ENCODE measurements at regions not wholly inside any gene's neighbourhood (a gene's known extent, or its start where the extent isn't known, plus 50 kb on each side); places are given as distances from the start of the nearest gene placed in this dataset.

DNA sequence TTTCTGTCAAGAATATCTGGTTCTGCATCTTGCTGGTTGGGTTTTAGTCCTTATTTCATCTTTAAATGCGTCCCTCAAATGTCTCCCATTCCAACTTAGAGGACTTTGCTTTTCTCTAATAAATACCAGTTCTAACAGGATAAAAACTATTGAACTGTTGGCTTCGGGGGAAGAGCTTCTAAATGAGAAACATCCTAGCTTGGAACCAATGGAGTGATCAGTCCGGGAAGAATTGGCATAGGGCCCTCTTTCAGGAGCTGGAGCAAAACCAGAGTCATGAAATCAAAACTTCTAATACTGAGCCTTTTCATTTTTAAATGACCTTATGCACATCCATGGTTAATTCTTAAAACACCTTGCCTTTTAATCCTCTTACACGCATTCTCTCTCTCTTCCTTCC is 401.6 kb upstream of the SMIM21 start:
- peaks cover 0 to 3% of the 10 kb centered on the region in 2 donors for H3K9me3 ChIP-seq (ENCODE audit: control insufficient read depth in 2 of 2, insufficient read depth in 1 of 2, low read depth in 1 of 2, low read length in 1 of 2)
- no peaks in the 10 kb centered on the region for H3K4me1 ChIP-seq (ENCODE audit: control insufficient read depth in 2 of 2, insufficient read depth in 2 of 2, low read length in 1 of 2)
- no peaks in the 10 kb centered on the region for H3K27me3 ChIP-seq (ENCODE audit: control insufficient read depth in 1 of 2, insufficient read depth in 2 of 2, low read length in 2 of 2)
- no peaks in the 10 kb centered on the region for H3K36me3 ChIP-seq (ENCODE audit: control insufficient read depth in 2 of 2, insufficient read depth in 2 of 2, low read length in 1 of 2)
- no peak overlapping the region for H3K4me3 ChIP-seq (ENCODE audit: low read depth in 1 of 2, low read length in 2 of 2)
- WGBS, 2 donors = 69 to 74% methylated on average over 4 of the region's 4 CpGs
- no peak overlapping the region for H3K27ac ChIP-seq (ENCODE audit: low read depth in 2 of 2, low read length in 1 of 2)

DNA sequence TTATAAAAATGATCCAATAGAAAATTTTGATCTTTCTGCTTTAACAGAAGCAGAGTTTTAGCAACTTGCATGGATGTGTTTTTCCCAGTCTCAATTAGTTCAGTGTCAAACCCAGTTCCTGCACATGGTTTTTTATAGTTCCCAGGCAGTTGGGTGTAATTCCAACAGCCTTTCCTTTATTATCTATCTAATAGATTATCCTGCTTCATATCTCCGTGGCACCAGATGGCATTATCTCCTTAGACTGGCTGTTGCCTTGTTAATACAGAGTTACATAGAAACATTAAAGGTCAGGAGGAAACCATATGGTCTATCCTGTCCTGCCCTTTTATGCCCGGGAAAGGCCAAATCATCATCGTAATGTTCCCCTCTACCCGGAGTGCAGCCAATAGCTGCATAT is 400.9 kb upstream of the SMIM21 start:
- Histone ChIP-seq H3K4me1 (ENCODE audit: control insufficient read depth in 2 of 2, insufficient read depth in 2 of 2, low read length in 1 of 2) (no peaks in the 10 kb centered on the region), H3K4me3 (ENCODE audit: low read depth in 1 of 2, low read length in 2 of 2) (no peak overlapping the region), H3K36me3 (ENCODE audit: control insufficient read depth in 2 of 2, insufficient read depth in 2 of 2, low read length in 1 of 2) (no peaks in the 10 kb centered on the region), H3K27me3 (ENCODE audit: control insufficient read depth in 1 of 2, insufficient read depth in 2 of 2, low read length in 2 of 2) (no peaks in the 10 kb centered on the region), H3K27ac (ENCODE audit: low read depth in 2 of 2, low read length in 1 of 2) (no peak overlapping the region), H3K9me3 (ENCODE audit: control insufficient read depth in 2 of 2, insufficient read depth in 1 of 2, low read depth in 1 of 2, low read length in 1 of 2) (peaks cover 0 to 3% of the 10 kb centered on the region in 2 donors)
- 64 to 75% methylated on average over 4 of the region's 4 CpGs for WGBS, 2 donors

DNA sequence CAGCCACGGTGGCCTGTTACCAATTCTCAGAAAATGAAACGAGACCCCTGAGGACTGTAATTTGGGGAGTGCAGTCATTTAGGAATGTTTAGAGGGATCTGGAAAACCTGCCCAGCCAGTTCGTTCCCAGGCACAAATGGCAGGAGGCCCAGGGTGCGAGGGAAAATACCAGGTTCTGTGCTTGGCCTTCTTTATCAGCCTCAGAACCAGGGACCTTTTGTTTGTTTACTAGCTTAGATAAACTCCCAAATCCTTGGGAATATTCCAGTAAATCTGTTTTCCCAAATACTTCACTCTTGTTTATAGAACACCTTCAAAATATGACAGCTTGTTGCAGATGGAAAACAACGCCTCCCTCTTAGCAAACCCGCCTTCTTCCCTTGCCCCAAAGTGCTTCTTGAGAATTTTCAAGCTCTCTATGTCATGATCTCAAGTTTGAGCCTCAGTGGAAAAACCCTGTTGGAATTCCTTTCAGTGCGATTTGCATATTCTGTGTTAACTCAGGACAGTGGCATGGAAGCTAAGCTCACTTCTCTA is 400.3 kb upstream of the SMIM21 start:
- 55 to 57% methylated on average over 7 of the region's 7 CpGs for WGBS, 2 donors
- no peak overlapping the region for H3K27ac ChIP-seq (ENCODE audit: low read depth in 2 of 2, low read length in 1 of 2)

DNA sequence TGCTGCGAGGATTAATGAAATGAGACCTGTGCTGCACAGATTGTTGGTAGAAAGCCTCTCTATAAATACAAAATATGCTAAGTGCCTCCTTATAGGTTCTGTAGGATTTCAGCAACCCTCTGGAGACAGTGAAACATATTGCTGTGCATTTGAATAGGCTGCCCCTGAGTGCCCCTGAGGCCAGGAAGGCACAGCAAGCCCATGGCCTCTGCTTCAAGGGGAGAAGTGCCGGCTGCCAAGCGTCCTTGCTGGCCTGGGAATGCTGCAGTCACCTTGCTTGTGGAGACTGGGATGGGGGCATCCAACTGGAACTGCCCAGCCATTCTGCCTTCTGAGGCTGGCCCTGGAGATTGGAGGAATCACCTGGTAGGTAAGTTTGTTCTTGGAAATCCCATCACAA is 397.2 kb upstream of the SMIM21 start:
- no peaks in the 10 kb centered on the region for H3K27me3 ChIP-seq (ENCODE audit: control insufficient read depth in 1 of 2, insufficient read depth in 2 of 2, low read length in 2 of 2)
- WGBS, 2 donors = 86 to 88% methylated on average over 3 of the region's 3 CpGs
- H3K36me3 ChIP-seq (ENCODE audit: control insufficient read depth in 2 of 2, insufficient read depth in 2 of 2, low read length in 1 of 2) = no peaks in the 10 kb centered on the region
- H3K4me1 ChIP-seq (ENCODE audit: control insufficient read depth in 2 of 2, insufficient read depth in 2 of 2, low read length in 1 of 2) = no peaks in the 10 kb centered on the region
- no peak overlapping the region for H3K27ac ChIP-seq (ENCODE audit: low read depth in 2 of 2, low read length in 1 of 2)
- H3K9me3 ChIP-seq (ENCODE audit: control insufficient read depth in 2 of 2, insufficient read depth in 1 of 2, low read depth in 1 of 2, low read length in 1 of 2) = no peaks in the 10 kb centered on the region
- H3K4me3 ChIP-seq (ENCODE audit: low read depth in 1 of 2, low read length in 2 of 2) = no peak overlapping the region

More for the DNA sequence above, 400.3 kb upstream of the SMIM21 start:
- Histone ChIP-seq H3K4me1 (ENCODE audit: control insufficient read depth in 2 of 2, insufficient read depth in 2 of 2, low read length in 1 of 2) (no peaks in the 10 kb centered on the region), H3K9me3 (ENCODE audit: control insufficient read depth in 2 of 2, insufficient read depth in 1 of 2, low read depth in 1 of 2, low read length in 1 of 2) (no peaks in the 10 kb centered on the region), H3K27me3 (ENCODE audit: control insufficient read depth in 1 of 2, insufficient read depth in 2 of 2, low read length in 2 of 2) (no peaks in the 10 kb centered on the region), H3K36me3 (ENCODE audit: control insufficient read depth in 2 of 2, insufficient read depth in 2 of 2, low read length in 1 of 2) (no peaks in the 10 kb centered on the region), H3K4me3 (ENCODE audit: low read depth in 1 of 2, low read length in 2 of 2) (no peak overlapping the region)

DNA sequence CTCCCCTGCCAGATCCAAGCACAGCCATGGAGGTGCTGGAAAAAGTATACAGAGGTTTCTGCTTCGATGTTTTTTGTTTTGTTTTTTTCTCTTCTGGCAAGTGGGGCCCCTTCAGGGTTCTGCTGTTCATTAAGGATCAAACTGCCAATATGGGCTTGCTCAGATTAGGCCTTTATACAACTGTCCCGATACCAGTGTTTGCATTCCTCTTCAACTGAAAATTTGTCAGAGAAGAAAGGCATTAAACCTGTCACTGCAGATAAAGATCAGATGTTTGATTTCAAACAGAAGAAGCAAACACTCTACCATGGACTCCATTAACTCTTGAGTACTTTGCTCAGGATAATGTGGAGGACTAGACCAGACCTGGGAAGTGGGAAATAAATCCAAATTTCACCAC is 396.0 kb upstream of the SMIM21 start:
- no peak overlapping the region for H3K4me3 ChIP-seq (ENCODE audit: low read depth in 1 of 2, low read length in 2 of 2)

DNA sequence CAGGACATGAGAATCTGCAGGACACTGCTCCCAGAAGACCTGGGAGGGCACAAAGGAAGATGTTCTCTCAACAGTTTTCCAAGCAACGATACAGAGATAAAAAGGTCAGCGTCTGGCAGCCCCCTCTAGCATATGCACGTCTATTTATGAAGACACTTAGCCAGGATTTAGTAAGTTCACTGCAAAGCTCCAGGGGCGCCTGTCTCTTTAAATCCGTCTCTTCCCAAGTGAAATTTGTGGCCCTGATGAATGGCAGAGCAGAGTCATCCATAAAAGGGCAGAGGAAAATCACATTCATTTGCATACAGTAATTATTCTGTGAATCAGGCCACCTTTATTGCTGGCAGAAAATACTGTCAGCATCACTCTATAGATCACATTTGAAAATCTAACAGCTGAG is 390.9 kb upstream of the SMIM21 start:
- WGBS, 2 donors = 72 to 80% methylated on average over 5 of the region's 5 CpGs
- no peak overlapping the region for H3K27ac ChIP-seq (ENCODE audit: low read depth in 2 of 2, low read length in 1 of 2)
- no peaks in the 10 kb centered on the region for H3K36me3 ChIP-seq (ENCODE audit: control insufficient read depth in 2 of 2, insufficient read depth in 2 of 2, low read length in 1 of 2)
- H3K4me1 ChIP-seq (ENCODE audit: control insufficient read depth in 2 of 2, insufficient read depth in 2 of 2, low read length in 1 of 2) = no peaks in the 10 kb centered on the region
- no peak overlapping the region for H3K4me3 ChIP-seq (ENCODE audit: low read depth in 1 of 2, low read length in 2 of 2)
- H3K27me3 ChIP-seq (ENCODE audit: control insufficient read depth in 1 of 2, insufficient read depth in 2 of 2, low read length in 2 of 2) = no peaks in the 10 kb centered on the region
- H3K9me3 ChIP-seq (ENCODE audit: control insufficient read depth in 2 of 2, insufficient read depth in 1 of 2, low read depth in 1 of 2, low read length in 1 of 2) = no peaks in the 10 kb centered on the region

More for the DNA sequence above, 396.0 kb upstream of the SMIM21 start:
- no peaks in the 10 kb centered on the region for H3K4me1 ChIP-seq (ENCODE audit: control insufficient read depth in 2 of 2, insufficient read depth in 2 of 2, low read length in 1 of 2)
- no peaks in the 10 kb centered on the region for H3K9me3 ChIP-seq (ENCODE audit: control insufficient read depth in 2 of 2, insufficient read depth in 1 of 2, low read depth in 1 of 2, low read length in 1 of 2)
- WGBS, 2 donors = 21 to 39% methylated on average over 2 of the region's 2 CpGs
- no peak overlapping the region for H3K27ac ChIP-seq (ENCODE audit: low read depth in 2 of 2, low read length in 1 of 2)
- no peaks in the 10 kb centered on the region for H3K36me3 ChIP-seq (ENCODE audit: control insufficient read depth in 2 of 2, insufficient read depth in 2 of 2, low read length in 1 of 2)
- no peaks in the 10 kb centered on the region for H3K27me3 ChIP-seq (ENCODE audit: control insufficient read depth in 1 of 2, insufficient read depth in 2 of 2, low read length in 2 of 2)

DNA sequence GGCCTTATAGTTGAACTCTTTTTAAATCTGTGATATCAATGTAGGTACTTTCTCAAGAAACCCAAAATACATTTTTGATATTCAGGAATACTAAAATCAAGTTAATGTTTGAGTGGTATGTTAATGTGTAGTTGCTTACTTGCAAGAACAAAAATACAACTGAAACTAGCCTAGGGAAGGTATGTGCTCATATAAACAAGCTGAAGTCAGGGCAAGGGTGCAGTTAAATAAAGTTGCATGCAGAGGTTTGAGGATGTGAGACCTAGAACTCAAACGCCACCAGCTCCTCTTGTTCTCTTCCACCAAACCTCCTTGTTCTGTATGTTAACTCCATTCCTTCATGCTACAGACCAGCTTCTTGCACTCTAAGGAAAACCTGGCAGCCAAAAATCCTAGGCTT is 388.3 kb upstream of the SMIM21 start:
- Histone ChIP-seq H3K27ac (ENCODE audit: low read depth in 2 of 2, low read length in 1 of 2) (no peak overlapping the region), H3K36me3 (ENCODE audit: control insufficient read depth in 2 of 2, insufficient read depth in 2 of 2, low read length in 1 of 2) (no peaks in the 10 kb centered on the region), H3K9me3 (ENCODE audit: control insufficient read depth in 2 of 2, insufficient read depth in 1 of 2, low read depth in 1 of 2, low read length in 1 of 2) (no peaks in the 10 kb centered on the region), H3K4me3 (ENCODE audit: low read depth in 1 of 2, low read length in 2 of 2) (no peak overlapping the region), H3K27me3 (ENCODE audit: control insufficient read depth in 1 of 2, insufficient read depth in 2 of 2, low read length in 2 of 2) (no peaks in the 10 kb centered on the region), H3K4me1 (ENCODE audit: control insufficient read depth in 2 of 2, insufficient read depth in 2 of 2, low read length in 1 of 2) (no peaks in the 10 kb centered on the region)
- WGBS, 2 donors = 85% methylated on average over 1 of the region's 1 CpG

DNA sequence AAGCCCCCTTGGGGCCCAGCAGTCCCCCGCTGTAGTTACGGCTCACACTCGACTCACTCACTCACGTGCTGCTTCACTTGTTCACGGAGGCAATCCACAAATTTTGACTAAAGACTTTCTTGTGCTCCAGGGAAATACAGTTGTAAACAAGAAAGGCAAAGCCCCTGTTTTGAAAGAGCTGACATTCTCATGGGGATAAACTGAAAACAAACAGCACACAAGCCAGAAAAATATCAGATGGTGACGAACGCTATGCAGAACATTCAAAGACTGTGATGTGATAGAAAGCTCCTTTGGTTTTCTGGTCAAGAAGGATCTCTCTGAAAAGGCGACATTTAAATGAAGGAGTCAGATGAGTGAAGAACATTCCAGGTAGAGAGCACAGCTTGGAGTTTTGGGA is 385.3 kb upstream of the SMIM21 start:
- WGBS, 2 donors = 78 to 85% methylated on average over 8 of the region's 8 CpGs
- H3K36me3 ChIP-seq (ENCODE audit: control insufficient read depth in 2 of 2, insufficient read depth in 2 of 2, low read length in 1 of 2) = no peaks in the 10 kb centered on the region
- H3K4me3 ChIP-seq (ENCODE audit: low read depth in 1 of 2, low read length in 2 of 2) = no peak overlapping the region
- no peaks in the 10 kb centered on the region for H3K9me3 ChIP-seq (ENCODE audit: control insufficient read depth in 2 of 2, insufficient read depth in 1 of 2, low read depth in 1 of 2, low read length in 1 of 2)
- H3K27ac ChIP-seq (ENCODE audit: low read depth in 2 of 2, low read length in 1 of 2) = no peak overlapping the region
- no peaks in the 10 kb centered on the region for H3K27me3 ChIP-seq (ENCODE audit: control insufficient read depth in 1 of 2, insufficient read depth in 2 of 2, low read length in 2 of 2)
- no peaks in the 10 kb centered on the region for H3K4me1 ChIP-seq (ENCODE audit: control insufficient read depth in 2 of 2, insufficient read depth in 2 of 2, low read length in 1 of 2)

DNA sequence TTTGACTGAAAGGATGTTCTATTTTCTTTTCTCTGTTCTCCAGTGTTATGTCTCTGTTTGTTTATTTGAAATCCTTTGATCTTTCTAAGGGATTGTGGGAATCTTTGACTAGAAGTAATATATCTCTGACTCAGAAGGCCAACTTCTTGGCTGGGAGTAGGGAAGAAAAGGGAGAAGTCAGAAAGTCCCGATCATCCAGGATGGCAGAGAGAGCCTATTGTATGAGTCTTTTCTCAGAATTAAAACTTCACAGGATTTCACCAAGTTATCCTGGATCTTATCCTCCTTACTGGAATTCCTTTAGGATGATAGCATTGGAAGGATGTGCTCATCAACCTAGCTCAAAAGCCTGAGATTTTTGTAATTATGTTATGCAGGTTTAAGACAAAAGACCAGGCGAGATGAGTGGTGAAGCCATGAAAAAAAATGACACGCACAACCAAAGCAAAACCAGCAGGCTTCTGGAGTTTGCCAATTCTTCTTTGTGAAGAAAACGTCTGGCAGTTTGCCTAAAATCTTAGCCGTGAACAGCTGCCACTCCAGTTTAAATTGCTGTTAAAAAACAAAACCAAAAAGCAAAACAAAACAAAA is 383.6 kb upstream of the SMIM21 start:
- Histone ChIP-seq H3K36me3 (ENCODE audit: control insufficient read depth in 2 of 2, insufficient read depth in 2 of 2, low read length in 1 of 2) (no peaks in the 10 kb centered on the region), H3K9me3 (ENCODE audit: control insufficient read depth in 2 of 2, insufficient read depth in 1 of 2, low read depth in 1 of 2, low read length in 1 of 2) (no peaks in the 10 kb centered on the region), H3K27ac (ENCODE audit: low read depth in 2 of 2, low read length in 1 of 2) (no peak overlapping the region), H3K4me3 (ENCODE audit: low read depth in 1 of 2, low read length in 2 of 2) (no peak overlapping the region), H3K27me3 (ENCODE audit: control insufficient read depth in 1 of 2, insufficient read depth in 2 of 2, low read length in 2 of 2) (no peaks in the 10 kb centered on the region), H3K4me1 (ENCODE audit: control insufficient read depth in 2 of 2, insufficient read depth in 2 of 2, low read length in 1 of 2) (no peaks in the 10 kb centered on the region)
- 24 to 33% methylated on average over 5 of the region's 5 CpGs for WGBS, 2 donors

DNA sequence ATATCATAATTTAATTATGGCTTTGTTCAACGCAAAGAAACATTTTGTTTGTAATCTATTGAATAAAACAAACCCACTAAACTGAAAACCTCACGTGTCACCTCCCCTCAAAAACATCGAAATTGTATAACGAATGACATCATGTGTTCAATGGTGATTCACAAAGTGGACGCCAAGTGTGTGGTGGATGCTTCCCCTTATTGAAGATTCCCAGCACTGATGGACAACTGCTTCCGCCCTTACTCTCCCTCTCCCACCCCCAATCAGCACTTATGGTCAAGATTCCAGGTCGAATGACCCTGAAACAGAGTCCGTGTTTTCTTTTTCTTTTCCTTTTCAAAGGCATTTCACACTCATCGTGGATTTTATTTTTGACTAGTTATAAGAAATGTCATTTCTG is 383.0 kb upstream of the SMIM21 start:
- no peaks in the 10 kb centered on the region for H3K4me1 ChIP-seq (ENCODE audit: control insufficient read depth in 2 of 2, insufficient read depth in 2 of 2, low read length in 1 of 2)
- no peaks in the 10 kb centered on the region for H3K9me3 ChIP-seq (ENCODE audit: control insufficient read depth in 2 of 2, insufficient read depth in 1 of 2, low read depth in 1 of 2, low read length in 1 of 2)
- 71 to 74% methylated on average over 9 of the region's 9 CpGs for WGBS, 2 donors
- no peak overlapping the region for H3K27ac ChIP-seq (ENCODE audit: low read depth in 2 of 2, low read length in 1 of 2)
- H3K27me3 ChIP-seq (ENCODE audit: control insufficient read depth in 1 of 2, insufficient read depth in 2 of 2, low read length in 2 of 2) = no peaks in the 10 kb centered on the region
- H3K36me3 ChIP-seq (ENCODE audit: control insufficient read depth in 2 of 2, insufficient read depth in 2 of 2, low read length in 1 of 2) = no peaks in the 10 kb centered on the region
- no peak overlapping the region for H3K4me3 ChIP-seq (ENCODE audit: low read depth in 1 of 2, low read length in 2 of 2)
